Ascending aorta (tissue), 2 donors: ENCODE measurements at regions not wholly inside any gene's neighbourhood (a gene's known extent, or its start where the extent isn't known, plus 50 kb on each side); places are given as distances from the start of the nearest gene placed in this dataset.
"Not testable (repeated sequence)": the region's sequence is repeated elsewhere in the genome, so short reads cannot be mapped to it uniquely, and the experiment has no call there.

Experiments
- DNase-seq, 2 donors: peaks; one replicate each; pipeline ENCODE4 v3.0.0-alpha.2; 2019; ENCODE audit warnings: low spot score in 2 of 2
- H3K27ac ChIP-seq, 2 donors: fragments of 200-600 bp; sonication (generic); one replicate each; pipeline ENCODE4 v1.5.1; 2016 to 2017; ENCODE audit warnings: mild to moderate bottlenecking in 1 of 2
- H3K27me3 ChIP-seq: fragments of 200-600 bp; sonication (generic); one replicate; pipeline ENCODE4 v1.5.1; 2017
- H3K36me3 ChIP-seq, 2 donors: fragments of 200-600 bp; sonication (generic); one replicate each; pipeline ENCODE4 v1.5.1; 2016
- H3K4me1 ChIP-seq, 2 donors: fragments of 200-600 bp; sonication (generic); one replicate each; pipeline ENCODE4 v1.5.1; 2016 to 2017; ENCODE audit warnings: mild to moderate bottlenecking in 1 of 2
- H3K4me3 ChIP-seq, 2 donors: fragments of 200-600 bp; sonication (generic); one replicate each; pipeline ENCODE4 v1.5.1; 2016 to 2017; ENCODE audit warnings: mild to moderate bottlenecking in 1 of 2
- H3K9me3 ChIP-seq, 2 donors: fragments of 200-600 bp; sonication (generic); one replicate each; pipeline ENCODE4 v1.5.1; 2016
- CTCF ChIP-seq, 3 experiments: fragments of 200-600 bp in 2 of 3; fragments of 450-650 bp in 1 of 3; sonication (generic) in 2 of 3; IDR thresholded peaks; one replicate each; pipeline ENCODE4 v1.5.1; 2016 to 2019; ENCODE audit warnings: antibody characterized with exemption in 3 of 3, mild to moderate bottlenecking in 1 of 3, moderate library complexity in 1 of 3
- intact Hi-C: fragments of 100-400 bp; cut with DNase I; formaldehyde crosslinking; loops from one replicate; pipeline ENCODE4 v1.15.1; 2023

- Histone ChIP-seq H3K27me3 (no peaks in the 10 kb centered on the region), H3K4me3 (no peak overlapping the region), H3K4me1 (no peaks in the 10 kb centered on the region), H3K36me3 (no peaks in the 10 kb centered on the region), H3K9me3 (no peaks in the 10 kb centered on the region), H3K27ac (no peak overlapping the region)
- no peak for DNase-seq
- TF ChIP-seq CTCF (IDR thresholded peaks at IDR 0.05), result no peak
- intact Hi-C loops, result no loop called here
Observed at GRCh38 chr3:26233374-26233773, 389.2 kb upstream of the LRRC3B start.

- intact Hi-C loops, result no loop called here
- no peak for DNase-seq
- Histone ChIP-seq H3K27me3 (no peaks in the 10 kb centered on the region), H3K9me3 (no peaks in the 10 kb centered on the region), H3K36me3 (no peaks in the 10 kb centered on the region), H3K4me3 (no peak overlapping the region), H3K27ac (no peak overlapping the region), H3K4me1 (no peaks in the 10 kb centered on the region)
- TF ChIP-seq CTCF (IDR thresholded peaks at IDR 0.05), result no peak
Observed at GRCh38 chr3:26236531-26236930, 386.0 kb upstream of the LRRC3B start.

- no peaks in the 10 kb centered on the region for H3K9me3 ChIP-seq
- no peaks in the 10 kb centered on the region for H3K27me3 ChIP-seq
- TF ChIP-seq CTCF (IDR thresholded peaks at IDR 0.05), result no peak
- intact Hi-C loops, result no loop called here
- no peak overlapping the region for H3K4me3 ChIP-seq
- no peaks in the 10 kb centered on the region for H3K36me3 ChIP-seq
- no peak overlapping the region for H3K27ac ChIP-seq
- H3K4me1 ChIP-seq, result no peaks in the 10 kb centered on the region
- DNase-seq, result no peak
Observed at GRCh38 chr3:26237036-26237682, 385.4 kb upstream of the LRRC3B start.

GRCh38 chr3:26244586-26244985 lies 378.0 kb upstream of the LRRC3B start:
- intact Hi-C loops, H3K4me1 ChIP-seq, H3K27me3 ChIP-seq, H3K4me3 ChIP-seq, H3K36me3 ChIP-seq, H3K9me3 ChIP-seq, DNase-seq, H3K27ac ChIP-seq: not testable (repeated sequence)

- intact Hi-C loops, result no loop called here
- H3K27ac ChIP-seq, result no peak overlapping the region
- no peaks in the 10 kb centered on the region for H3K36me3 ChIP-seq
- no peak for TF ChIP-seq CTCF (IDR thresholded peaks at IDR 0.05)
- H3K27me3 ChIP-seq, result no peaks in the 10 kb centered on the region
- H3K9me3 ChIP-seq, result no peaks in the 10 kb centered on the region
- H3K4me3 ChIP-seq, result no peak overlapping the region
- DNase-seq, result no peak
- no peaks in the 10 kb centered on the region for H3K4me1 ChIP-seq
Observed at GRCh38 chr3:26245236-26245635, 377.3 kb upstream of the LRRC3B start.

GRCh38 chr3:26246901-26247300 lies 375.7 kb upstream of the LRRC3B start:
- no peak for DNase-seq
- intact Hi-C loops, result no loop called here
- no peaks in the 10 kb centered on the region for H3K9me3 ChIP-seq

More at GRCh38 chr3:26246901-26247300, 375.7 kb upstream of the LRRC3B start:
- TF ChIP-seq CTCF (IDR thresholded peaks at IDR 0.05), result no peak
- Histone ChIP-seq H3K4me1 (no peaks in the 10 kb centered on the region), H3K4me3 (no peak overlapping the region), H3K36me3 (no peaks in the 10 kb centered on the region), H3K27ac (no peak overlapping the region), H3K27me3 (no peaks in the 10 kb centered on the region)
